SK-N-MC (cell line): ENCODE measurements at regions not wholly inside any gene's neighbourhood (a gene's known extent, or its start where the extent isn't known, plus 50 kb on each side); places are given as distances from the start of the nearest gene placed in this dataset.

Experiments used
- DNase-seq: peaks from one replicate; pipeline ENCODE4 v3.0.0-alpha.2; 2011; ENCODE audit warnings: low read depth, low spot score
- H3K27ac ChIP-seq: fragments of 200-600 bp; sonication (generic); 2 replicates; pipeline ENCODE4 v1.5.1; 2016; ENCODE audit warnings: mixed run types
- H3K36me3 ChIP-seq: fragments of 200-600 bp; sonication (generic); 2 replicates; pipeline ENCODE4 v1.6.1; 2017; ENCODE audit warnings: antibody characterized with exemption, low read length, mixed read lengths; ENCODE audit not compliant: insufficient read depth
- H3K4me3 ChIP-seq: fragments of 200-600 bp; sonication (generic); 2 replicates; pipeline ENCODE4 v1.5.1; 2016
- H3K9ac ChIP-seq: fragments of 200-600 bp; sonication (generic); 2 replicates; pipeline ENCODE4 v1.8.0; 2017; ENCODE audit warnings: mixed run types, mixed read lengths; ENCODE audit not compliant: insufficient read length
- H3K9me3 ChIP-seq: fragments of 200-600 bp; sonication (generic); 2 replicates; pipeline ENCODE4 v1.6.1; 2017; ENCODE audit warnings: low read depth, mild to moderate bottlenecking, antibody characterized with exemption, low read length, moderate library complexity, mixed read lengths
- EZH2 ChIP-seq: fragments of 200-600 bp; sonication (generic); IDR thresholded peaks from one replicate; pipeline ENCODE4 v1.6.1; 2017; ENCODE audit warnings: antibody characterized with exemption
- FOXP2 ChIP-seq: optimal IDR thresholded peaks from 2 replicates; pipeline ENCODE3; 2011; ENCODE audit warnings: mild to moderate bottlenecking, moderate library complexity; ENCODE audit not compliant: insufficient read depth; ENCODE audit errors: extremely low read length, control extremely low read depth
- POLR2AphosphoS5 ChIP-seq: IDR thresholded peaks from 2 replicates; pipeline ENCODE4 v1.6.1; 2012; ENCODE audit warnings: mild to moderate bottlenecking, low read depth, low read length, borderline replicate concordance

- DNase-seq: no peak
- no peaks in the 10 kb centered on the region for H3K9me3 ChIP-seq
- no peak overlapping the region for H3K27ac ChIP-seq
Observed at GRCh38 chr11:134543645-134544044, 131.6 kb upstream of the B3GAT1 start.

GRCh38 chr11:134543241-134543640 is 131.2 kb upstream of the B3GAT1 start:
- DNase-seq: no peak
- H3K27ac ChIP-seq: no peak overlapping the region
- no peaks in the 10 kb centered on the region for H3K36me3 ChIP-seq
- no peak overlapping the region for H3K9ac ChIP-seq
- no peaks in the 10 kb centered on the region for H3K9me3 ChIP-seq
- no peak overlapping the region for H3K4me3 ChIP-seq
- TF ChIP-seq FOXP2 (no peak), EZH2 (no peak), POLR2AphosphoS5 (no peak)

More at GRCh38 chr11:134543645-134544044, 131.6 kb upstream of the B3GAT1 start:
- Histone ChIP-seq H3K36me3 (no peaks in the 10 kb centered on the region), H3K4me3 (no peak overlapping the region), H3K9ac (no peak overlapping the region)
- TF ChIP-seq EZH2 (no peak), POLR2AphosphoS5 (no peak), FOXP2 (no peak)

- Histone ChIP-seq H3K27ac (no peak overlapping the region), H3K9ac (no peak overlapping the region), H3K9me3 (no peaks in the 10 kb centered on the region), H3K4me3 (no peak overlapping the region), H3K36me3 (no peaks in the 10 kb centered on the region)
- no peak for DNase-seq
- no peak for TF ChIP-seq FOXP2
- no peak for TF ChIP-seq EZH2
- TF ChIP-seq POLR2AphosphoS5: no peak
Observed at GRCh38 chr11:134542401-134543165, 130.5 kb upstream of the B3GAT1 start.

- H3K36me3 ChIP-seq: no peaks in the 10 kb centered on the region
- H3K27ac ChIP-seq: no peak overlapping the region
- TF ChIP-seq FOXP2 (no peak), POLR2AphosphoS5 (no peak), EZH2 (no peak)
- H3K9me3 ChIP-seq: no peaks in the 10 kb centered on the region
- H3K4me3 ChIP-seq: no peak overlapping the region
- DNase-seq: no peak
- H3K9ac ChIP-seq: no peak overlapping the region
Observed at GRCh38 chr11:134541951-134542350, 129.9 kb upstream of the B3GAT1 start.

- TF ChIP-seq POLR2AphosphoS5: no peak
- H3K27ac ChIP-seq: no peak overlapping the region
- H3K4me3 ChIP-seq: no peak overlapping the region
- H3K36me3 ChIP-seq: no peaks in the 10 kb centered on the region
- no peak overlapping the region for H3K9ac ChIP-seq
- DNase-seq: no peak
- no peaks in the 10 kb centered on the region for H3K9me3 ChIP-seq
Observed at GRCh38 chr11:134541355-134541754, 129.3 kb upstream of the B3GAT1 start.

GRCh38 chr11:134539285-134539684 is 127.2 kb upstream of the B3GAT1 start:
- Histone ChIP-seq H3K27ac (no peak overlapping the region), H3K4me3 (no peak overlapping the region), H3K9ac (no peak overlapping the region), H3K36me3 (no peaks in the 10 kb centered on the region), H3K9me3 (no peaks in the 10 kb centered on the region)
- no peak for TF ChIP-seq POLR2AphosphoS5
- TF ChIP-seq EZH2: no peak
- no peak for TF ChIP-seq FOXP2
- DNase-seq: no peak

- no peak overlapping the region for H3K27ac ChIP-seq
- DNase-seq: no peak
- TF ChIP-seq POLR2AphosphoS5: no peak
- no peak for TF ChIP-seq EZH2
- no peak for TF ChIP-seq FOXP2
- no peak overlapping the region for H3K4me3 ChIP-seq
- H3K36me3 ChIP-seq: no peaks in the 10 kb centered on the region
- no peak overlapping the region for H3K9ac ChIP-seq
- H3K9me3 ChIP-seq: no peaks in the 10 kb centered on the region
Observed at GRCh38 chr11:134538742-134539141, 126.7 kb upstream of the B3GAT1 start.

- no peak overlapping the region for H3K4me3 ChIP-seq
- no peak for TF ChIP-seq POLR2AphosphoS5
- no peak for TF ChIP-seq FOXP2
- TF ChIP-seq EZH2: no peak
- H3K36me3 ChIP-seq: no peaks in the 10 kb centered on the region
- H3K9ac ChIP-seq: no peak overlapping the region
- no peak overlapping the region for H3K27ac ChIP-seq
- no peaks in the 10 kb centered on the region for H3K9me3 ChIP-seq
- DNase-seq: no peak
Observed at GRCh38 chr11:134537941-134538340, 125.9 kb upstream of the B3GAT1 start.

- H3K36me3 ChIP-seq: no peaks in the 10 kb centered on the region
- no peak for DNase-seq
- no peak for TF ChIP-seq EZH2
- no peak for TF ChIP-seq FOXP2
- TF ChIP-seq POLR2AphosphoS5: no peak
Observed at GRCh38 chr11:134537296-134537695, 125.3 kb upstream of the B3GAT1 start.

More at GRCh38 chr11:134537296-134537695, 125.3 kb upstream of the B3GAT1 start:
- no peaks in the 10 kb centered on the region for H3K9me3 ChIP-seq
- H3K27ac ChIP-seq: no peak overlapping the region
- H3K9ac ChIP-seq: no peak overlapping the region
- H3K4me3 ChIP-seq: no peak overlapping the region
